ENCODE measurements at regions not wholly inside any gene's neighbourhood (a gene's known extent, or its start where the extent isn't known, plus 50 kb on each side); places are given as distances from the start of the nearest gene placed in this dataset.

- no peak for DNase-seq
Observed at GRCh38 chr7:130970196-130970595, 236.2 kb upstream of the KLF14 start.

- no peak for DNase-seq
Observed at GRCh38 chr7:130970696-130971095, 236.7 kb upstream of the KLF14 start.

- DNase-seq = no peak
Observed at GRCh38 chr7:130971297-130971696, 237.3 kb upstream of the KLF14 start.

GRCh38 chr7:130972201-130972600, 238.2 kb upstream of the KLF14 start:
- DNase-seq = no peak

GRCh38 chr7:130973637-130974036, 239.6 kb upstream of the KLF14 start:
- DNase-seq = no peak

GRCh38 chr7:130974169-130974568, 240.2 kb upstream of the KLF14 start:
- DNase-seq = no peak

GRCh38 chr7:130974794-130975193, 240.8 kb upstream of the KLF14 start:
- no peak for DNase-seq

- no peak for DNase-seq
Observed at GRCh38 chr7:130975731-130976130, 241.7 kb upstream of the KLF14 start.

GRCh38 chr7:130982160-130982638, 248.2 kb upstream of the KLF14 start:
- no peak for DNase-seq

GRCh38 chr7:130982651-130983050, 248.6 kb upstream of the KLF14 start:
- no peak for DNase-seq

- DNase-seq = no peak
Observed at GRCh38 chr7:130985361-130985760, 251.4 kb upstream of the KLF14 start.

GRCh38 chr7:130986261-130986690, 252.3 kb upstream of the KLF14 start:
- no peak for DNase-seq

GRCh38 chr7:130987092-130987491, 253.1 kb upstream of the KLF14 start:
- DNase-seq = no peak

- DNase-seq = no peak
Observed at GRCh38 chr7:130988443-130988842, 254.4 kb upstream of the KLF14 start.

- no peak for DNase-seq
Observed at GRCh38 chr7:130989101-130989795, 255.2 kb upstream of the KLF14 start.

- DNase-seq = no peak
Observed at GRCh38 chr7:130990178-130990832, 256.3 kb upstream of the KLF14 start.

- no peak for DNase-seq
Observed at GRCh38 chr7:130993671-130994365, 259.8 kb upstream of the KLF14 start.

- peak; percentile 67 for DNase-seq
Observed at GRCh38 chr7:130994378-130995115, 260.5 kb upstream of the KLF14 start.

GRCh38 chr7:130995252-130996081, 261.5 kb upstream of the KLF14 start:
- no peak for DNase-seq

GRCh38 chr7:130996205-130996832, 262.3 kb upstream of the KLF14 start:
- DNase-seq = no peak

- DNase-seq = no peak
Observed at GRCh38 chr7:130996833-130997231, 262.8 kb upstream of the KLF14 start.

All from occipital lobe (tissue), 1 donor.